Thyroid gland (tissue), 4 donors: ENCODE measurements at regions not wholly inside any gene's neighbourhood (a gene's known extent, or its start where the extent isn't known, plus 50 kb on each side); places are given as distances from the start of the nearest gene placed in this dataset.
A peak's percentile ranks its signal among the peaks of the same experiment; 100 is the strongest.

Source experiments
- DNase-seq, 2 donors: peaks; one replicate each; pipeline ENCODE4 v3.0.0-alpha.2; 2019
- H3K27ac ChIP-seq, 3 donors: fragments of 200-600 bp; sonication (generic); 1 replicate in 2 of 3; 2 replicates in 1 of 3; pipeline ENCODE4 v1.5.1; 2016 to 2019; ENCODE audit warnings: mild to moderate bottlenecking in 1 of 3, moderate library complexity in 1 of 3
- H3K27me3 ChIP-seq: fragments of 200-600 bp; sonication (generic); one replicate; pipeline ENCODE4 v1.5.1; 2019
- H3K36me3 ChIP-seq, 2 donors: fragments of 200-600 bp; sonication (generic); one replicate each; pipeline ENCODE4 v1.5.1; 2016 to 2019
- H3K4me1 ChIP-seq, 2 donors: fragments of 200-600 bp; sonication (generic); one replicate each; pipeline ENCODE4 v1.5.1; 2017 to 2019
- H3K4me3 ChIP-seq, 3 donors: fragments of 200-600 bp; sonication (generic); replicated peaks in 1 of 3; 1 replicate in 2 of 3; 2 replicates in 1 of 3; pipeline ENCODE4 v1.5.1; 2016; ENCODE audit warnings: mild to moderate bottlenecking in 1 of 3
- H3K9me3 ChIP-seq: fragments of 200-600 bp; sonication (generic); one replicate; pipeline ENCODE4 v1.5.1; 2017
- CTCF ChIP-seq, 6 experiments: fragments of 200-600 bp in 3 of 6; fragments of 450-650 bp in 3 of 6; sonication (generic) in 3 of 6; IDR thresholded peaks; one replicate each; pipeline ENCODE4 v1.5.1; 2016 to 2019; ENCODE audit warnings: antibody characterized with exemption in 6 of 6, mild to moderate bottlenecking in 2 of 6, inconsistent platforms in 1 of 6, moderate library complexity in 1 of 6
- POLR2A ChIP-seq, 2 donors: fragments of 450-650 bp; IDR thresholded peaks; one replicate each; pipeline ENCODE4 v1.6.1; 2017; ENCODE audit warnings: antibody characterized with exemption in 2 of 2, mild to moderate bottlenecking in 2 of 2, moderate library complexity in 1 of 2
- WGBS, 2 donors: methylation state at CpG; one replicate each; pipeline ENCODE4 v1.1.5; 2017; 5-methylcytosine and 5-hydroxymethylcytosine counted together
- intact Hi-C: fragments of 100-400 bp; cut with DNase I; formaldehyde crosslinking; loops from one replicate; pipeline ENCODE4 v1.15.1; 2023

DNA sequence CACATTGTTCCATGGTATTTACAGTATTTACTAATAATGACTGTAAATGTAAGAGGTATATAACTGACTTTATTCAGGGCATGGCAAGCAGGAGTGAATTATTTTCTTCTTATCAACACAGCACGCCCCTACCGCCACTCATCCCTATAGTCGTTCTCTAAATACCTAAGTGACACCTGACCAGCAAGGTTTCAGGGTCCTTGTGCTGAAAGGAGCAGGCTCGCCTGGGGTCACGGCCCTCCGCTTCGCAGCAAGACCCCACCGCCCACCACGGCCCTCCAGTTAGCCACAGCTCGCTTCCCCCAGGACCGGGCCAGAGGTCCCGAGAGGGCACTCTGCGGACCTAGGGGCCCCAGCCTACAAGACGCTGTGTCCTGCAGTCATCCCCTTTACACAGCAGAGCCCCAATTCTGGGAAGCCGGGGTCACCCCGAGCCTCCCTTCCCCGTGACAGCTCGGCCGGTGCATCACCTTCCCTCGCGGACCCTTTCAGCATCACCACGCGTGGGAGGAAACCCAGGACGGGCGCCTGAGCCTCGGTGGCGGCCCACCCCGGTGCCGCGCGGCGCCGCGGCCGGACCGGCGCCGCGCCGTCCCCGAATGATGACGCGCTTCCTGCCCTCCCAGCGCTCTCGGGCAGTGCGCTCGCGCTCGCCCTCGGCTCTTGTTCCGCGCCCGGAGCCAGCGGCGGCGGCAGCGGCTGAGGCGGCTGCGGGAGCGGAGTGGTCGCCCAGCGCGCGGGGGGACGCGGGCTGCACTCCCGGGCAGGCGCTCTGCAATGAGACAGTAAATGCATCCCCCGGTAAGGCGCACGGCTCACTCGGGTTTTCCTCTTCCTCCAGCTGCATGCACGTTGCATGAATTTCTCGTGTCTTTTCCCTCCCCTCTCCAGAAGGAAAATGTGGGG lies 225.1 kb upstream of the C2CD4B start, which contains the start of gene TLN2:
Gene TLN2, plus strand, starts transcription at position 666 of the 906 bp plus-strand sequence.
- Histone ChIP-seq H3K4me1 (peaks cover 10 to 11% of the 10 kb centered on the region in 2 donors), H3K4me3 (peak within 1 kb of the TSS; percentile 27 to 98 (median 67)), H3K36me3 (no peaks in the 10 kb centered on the region), H3K9me3 (no peaks in the 10 kb centered on the region), H3K27me3 (no peaks in the 10 kb centered on the region), H3K27ac (peak within 1 kb of the TSS; percentile 3 to 77 (median 64))
- peak; percentile 66 to 67 for DNase-seq
- WGBS, 2 donors = 0 to 1% methylated on average over 27 to 32 of the region's 74 CpGs
- TF ChIP-seq POLR2A (IDR thresholded peaks at IDR 0.05) = peak in 1 of 2 donors; percentile 83
- peak in 1 of 6 experiments; percentile 2 for TF ChIP-seq CTCF (IDR thresholded peaks at IDR 0.05)
- intact Hi-C loops = loop anchor here (5.0 kb wide), 1 partner anchor 177 kb away; no protein-coding TSS in a partner anchor

- peak overlapping the region; percentile 27 to 98 (median 67) for H3K4me3 ChIP-seq
- WGBS, 2 donors = 0 to 1% methylated on average over 27 to 44 of the region's 62 CpGs
- TF ChIP-seq POLR2A (IDR thresholded peaks at IDR 0.05) (no peak), CTCF (IDR thresholded peaks at IDR 0.05) (no peak)
- no peaks in the 10 kb centered on the region for H3K36me3 ChIP-seq
- DNase-seq = peak; percentile 51 to 55
- H3K4me1 ChIP-seq = peaks cover 10 to 11% of the 10 kb centered on the region in 2 donors
- H3K9me3 ChIP-seq = no peaks in the 10 kb centered on the region
- intact Hi-C loops = loop anchor here (5.0 kb wide), 1 partner anchor 176 kb away; no protein-coding TSS in a partner anchor
- H3K27ac ChIP-seq = peak overlapping the region; percentile 3 to 67 (median 64)
- H3K27me3 ChIP-seq = no peaks in the 10 kb centered on the region
These were observed 225.9 kb upstream of the C2CD4B start for GRCh38 chr15:62390791-62391640.

GRCh38 chr15:62391641-62392262 lies 226.7 kb upstream of the C2CD4B start:
- intact Hi-C loops = loop anchor here (5.0 kb wide), 1 partner anchor 176 kb away; no protein-coding TSS in a partner anchor
- peak overlapping the region; percentile 27 to 98 (median 67) for H3K4me3 ChIP-seq
- no peaks in the 10 kb centered on the region for H3K9me3 ChIP-seq
- 0 to 3% methylated on average over 6 to 9 of the region's 66 CpGs for WGBS, 2 donors
- no peaks in the 10 kb centered on the region for H3K36me3 ChIP-seq
- peak; percentile 56 to 59 for DNase-seq
- H3K4me1 ChIP-seq = peaks cover 10 to 11% of the 10 kb centered on the region in 2 donors
- H3K27me3 ChIP-seq = no peaks in the 10 kb centered on the region
- TF ChIP-seq CTCF (IDR thresholded peaks at IDR 0.05) = peak in 4 of 6 experiments; percentile 25 to 52 (median 39)
- TF ChIP-seq POLR2A (IDR thresholded peaks at IDR 0.05) = peak in 1 of 2 donors; percentile 25
- H3K27ac ChIP-seq = peak overlapping the region; percentile 3 to 67 (median 64)

- Histone ChIP-seq H3K27me3 (no peaks in the 10 kb centered on the region), H3K4me3 (peak overlapping the region in 1 of 3 donors; percentile 98), H3K27ac (peak overlapping the region in 1 of 3 donors; percentile 67), H3K4me1 (peaks cover 10 to 11% of the 10 kb centered on the region in 2 donors), H3K36me3 (no peaks in the 10 kb centered on the region), H3K9me3 (no peaks in the 10 kb centered on the region)
- 30 to 33% methylated on average over 10 of the region's 10 CpGs for whole genome bisulfite sequencing, 2 donors
- intact Hi-C loops = loop anchor here (5.0 kb wide), 1 partner anchor 175 kb away; no protein-coding TSS in a partner anchor
- DNase-seq = peak in 1 of 2 donors; percentile 11
- TF ChIP-seq CTCF (IDR thresholded peaks at IDR 0.05) (no peak), POLR2A (IDR thresholded peaks at IDR 0.05) (no peak)
These were observed 227.3 kb upstream of the C2CD4B start for GRCh38 chr15:62392376-62392775.
